Gastrocnemius medialis (tissue), 4 donors: ENCODE measurements at regions not wholly inside any gene's neighbourhood (a gene's known extent, or its start where the extent isn't known, plus 50 kb on each side); places are given as distances from the start of the nearest gene placed in this dataset.

ENCODE experiments used
- CTCF ChIP-seq, 5 experiments: fragments of 450-650 bp in 3 of 5; fragments of 200-600 bp in 2 of 5; sonication (generic) in 2 of 5; IDR thresholded peaks in 4 of 5; conservative IDR thresholded peaks in 1 of 5; 1 replicate in 4 of 5; 2 replicates in 1 of 5; pipeline ENCODE4 v1.5.1; 2016 to 2019; ENCODE audit warnings: antibody characterized with exemption in 5 of 5, mild to moderate bottlenecking in 3 of 5, moderate library complexity in 3 of 5
- POLR2A ChIP-seq, 2 donors: fragments of 450-650 bp; IDR thresholded peaks; one replicate each; pipeline ENCODE4 v1.6.1; 2017; ENCODE audit warnings: antibody characterized with exemption in 2 of 2, mild to moderate bottlenecking in 2 of 2, moderate library complexity in 2 of 2

- TF ChIP-seq POLR2A (IDR thresholded peaks at IDR 0.05) = no peak
- no peak for TF ChIP-seq CTCF (IDR thresholded peaks at IDR 0.05 in 4 of 5, conservative IDR thresholded peaks at IDR 0.05 in 1 of 5)
Measured at GRCh38 chr2:150656002-150656401, 168.5 kb upstream of the RND3 start.
